ENCODE measurements at regions not wholly inside any gene's neighbourhood (a gene's known extent, or its start where the extent isn't known, plus 50 kb on each side); places are given as distances from the start of the nearest gene placed in this dataset.

DNA sequence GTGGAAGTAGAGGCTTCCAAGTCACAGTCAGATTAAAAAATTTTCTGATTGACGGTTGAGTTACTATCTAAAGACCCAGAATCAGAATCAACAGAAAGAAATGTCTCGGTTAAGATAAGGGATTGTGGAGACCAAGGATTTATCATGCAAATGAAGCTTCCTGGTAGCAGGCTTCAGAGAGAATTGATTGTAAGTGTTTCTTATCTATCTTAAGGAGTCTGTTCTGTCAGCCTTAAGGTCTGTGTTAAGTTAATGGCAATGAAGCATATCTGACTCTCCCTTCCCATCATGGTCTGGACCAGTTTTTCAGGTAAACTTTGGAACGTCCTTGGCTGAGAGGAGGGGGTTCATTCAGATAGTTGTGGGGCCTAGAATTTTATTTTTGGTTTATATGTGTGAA, 780.2 kb downstream of the FAM133A start:
- DNase-seq: no peak
- Histone ChIP-seq H3K9me3 (no peaks in the 10 kb centered on the region), H3K36me3 (no peaks in the 10 kb centered on the region), H3K27ac (no peak overlapping the region), H3K4me3 (replicated peaks in 1 of 3) (no peak overlapping the region), H3K27me3 (no peaks in the 10 kb centered on the region), H3K4me1 (no peaks in the 10 kb centered on the region)
- intact Hi-C loops (cut with DNase I): no loop called here
- TF ChIP-seq POLR2A (IDR thresholded peaks at IDR 0.05): no peak
- TF ChIP-seq, protein P1, sequence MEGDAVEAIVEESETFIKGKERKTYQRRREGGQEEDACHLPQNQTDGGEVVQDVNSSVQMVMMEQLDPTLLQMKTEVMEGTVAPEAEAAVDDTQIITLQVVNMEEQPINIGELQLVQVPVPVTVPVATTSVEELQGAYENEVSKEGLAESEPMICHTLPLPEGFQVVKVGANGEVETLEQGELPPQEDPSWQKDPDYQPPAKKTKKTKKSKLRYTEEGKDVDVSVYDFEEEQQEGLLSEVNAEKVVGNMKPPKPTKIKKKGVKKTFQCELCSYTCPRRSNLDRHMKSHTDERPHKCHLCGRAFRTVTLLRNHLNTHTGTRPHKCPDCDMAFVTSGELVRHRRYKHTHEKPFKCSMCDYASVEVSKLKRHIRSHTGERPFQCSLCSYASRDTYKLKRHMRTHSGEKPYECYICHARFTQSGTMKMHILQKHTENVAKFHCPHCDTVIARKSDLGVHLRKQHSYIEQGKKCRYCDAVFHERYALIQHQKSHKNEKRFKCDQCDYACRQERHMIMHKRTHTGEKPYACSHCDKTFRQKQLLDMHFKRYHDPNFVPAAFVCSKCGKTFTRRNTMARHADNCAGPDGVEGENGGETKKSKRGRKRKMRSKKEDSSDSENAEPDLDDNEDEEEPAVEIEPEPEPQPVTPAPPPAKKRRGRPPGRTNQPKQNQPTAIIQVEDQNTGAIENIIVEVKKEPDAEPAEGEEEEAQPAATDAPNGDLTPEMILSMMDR (IDR thresholded peaks at IDR 0.05): no peak
- 43 to 50% methylated on average over 3 of the region's 3 CpGs for WGBS, 2 donors

DNA sequence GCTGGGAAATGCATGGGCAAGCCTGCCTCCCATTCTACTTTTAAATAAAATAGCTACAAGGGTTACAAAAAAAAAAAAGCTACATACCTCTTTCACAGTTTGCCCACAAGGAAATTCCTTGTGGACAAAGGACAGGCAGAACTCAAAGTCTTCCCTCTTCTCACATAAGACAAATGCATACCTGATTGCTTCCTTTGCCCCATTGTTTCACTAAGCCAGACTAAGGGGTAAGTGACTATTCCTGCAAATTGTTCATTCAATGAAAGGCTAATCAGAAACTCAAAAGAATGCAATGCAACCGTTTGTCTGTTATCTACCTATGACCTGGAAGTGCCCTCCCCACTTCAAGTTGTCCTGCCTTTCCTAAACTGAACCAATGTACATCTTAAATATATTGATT, 780.6 kb downstream of the FAM133A start:
- no peaks in the 10 kb centered on the region for H3K4me1 ChIP-seq
- TF ChIP-seq, protein P1 (IDR thresholded peaks at IDR 0.05): no peak
- no peak for TF ChIP-seq POLR2A (IDR thresholded peaks at IDR 0.05)
- H3K9me3 ChIP-seq: no peaks in the 10 kb centered on the region
- intact Hi-C loops (cut with DNase I): no loop called here
- H3K27ac ChIP-seq: no peak overlapping the region
- H3K36me3 ChIP-seq: no peaks in the 10 kb centered on the region
- DNase-seq: no peak
- 9 to 22% methylated on average over 1 of the region's 1 CpG for WGBS, 2 donors
- H3K4me3 ChIP-seq (replicated peaks in 1 of 3): no peak overlapping the region
- H3K27me3 ChIP-seq: no peaks in the 10 kb centered on the region

DNA sequence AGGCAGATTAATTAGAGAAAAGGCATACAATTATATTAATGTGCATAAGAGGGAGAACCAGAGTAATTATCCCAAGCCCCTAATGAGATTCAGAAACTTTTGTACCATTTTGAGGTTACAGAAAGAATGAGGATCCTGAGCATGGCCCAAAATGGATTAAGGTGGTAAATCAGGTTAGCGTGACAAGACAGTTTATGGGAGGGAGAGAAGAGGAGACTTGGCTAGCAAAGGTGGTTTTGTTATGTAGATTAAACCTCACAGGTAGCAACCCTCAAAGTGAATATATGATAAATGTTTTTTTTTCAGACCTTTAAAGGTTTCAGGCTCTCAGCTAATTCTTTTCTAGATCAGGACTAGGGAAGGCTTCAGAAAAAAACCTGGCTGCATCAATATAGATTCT, 781.8 kb downstream of the FAM133A start:
- intact Hi-C loops (cut with DNase I): no loop called here
- WGBS, 2 donors: 90 to 95% methylated on average over 1 of the region's 1 CpG

DNA sequence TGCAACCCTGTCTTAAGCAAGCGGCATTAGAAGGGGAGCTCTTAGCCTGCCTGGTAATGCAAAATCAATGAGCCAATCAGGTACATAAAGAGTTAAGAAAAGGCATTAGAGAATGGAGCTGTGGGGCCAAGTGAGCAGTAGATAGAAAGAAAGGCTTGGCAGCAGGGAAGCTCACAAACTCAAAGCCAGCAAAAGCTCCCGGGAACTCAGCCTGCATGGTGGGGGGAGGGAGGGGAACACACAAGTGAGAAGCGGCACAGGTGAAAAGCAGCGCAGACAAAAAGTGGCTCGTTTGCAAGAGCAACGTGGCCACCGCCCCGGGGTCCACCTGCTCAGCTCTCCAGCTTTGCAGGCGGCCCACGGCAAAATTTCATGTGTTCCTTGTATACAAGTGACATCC, 818.5 kb downstream of the FAM133A start:
- Histone ChIP-seq H3K4me3 (replicated peaks in 1 of 3) (no peak overlapping the region), H3K9me3 (no peaks in the 10 kb centered on the region), H3K27ac (no peak overlapping the region), H3K4me1 (no peaks in the 10 kb centered on the region), H3K36me3 (no peaks in the 10 kb centered on the region), H3K27me3 (no peaks in the 10 kb centered on the region)
- intact Hi-C loops (cut with DNase I): no loop called here
- WGBS, 2 donors: 17 to 38% methylated on average over 10 of the region's 10 CpGs
- TF ChIP-seq, protein P1 (IDR thresholded peaks at IDR 0.05): no peak
- TF ChIP-seq POLR2A (IDR thresholded peaks at IDR 0.05): no peak
- DNase-seq: no peak

More for the DNA sequence above, 781.8 kb downstream of the FAM133A start:
- Histone ChIP-seq H3K36me3 (no peaks in the 10 kb centered on the region), H3K27ac (no peak overlapping the region), H3K27me3 (no peaks in the 10 kb centered on the region), H3K4me1 (no peaks in the 10 kb centered on the region), H3K4me3 (replicated peaks in 1 of 3) (no peak overlapping the region), H3K9me3 (no peaks in the 10 kb centered on the region)
- no peak for DNase-seq
- TF ChIP-seq, protein P1 (IDR thresholded peaks at IDR 0.05): no peak
- TF ChIP-seq POLR2A (IDR thresholded peaks at IDR 0.05): no peak

DNA sequence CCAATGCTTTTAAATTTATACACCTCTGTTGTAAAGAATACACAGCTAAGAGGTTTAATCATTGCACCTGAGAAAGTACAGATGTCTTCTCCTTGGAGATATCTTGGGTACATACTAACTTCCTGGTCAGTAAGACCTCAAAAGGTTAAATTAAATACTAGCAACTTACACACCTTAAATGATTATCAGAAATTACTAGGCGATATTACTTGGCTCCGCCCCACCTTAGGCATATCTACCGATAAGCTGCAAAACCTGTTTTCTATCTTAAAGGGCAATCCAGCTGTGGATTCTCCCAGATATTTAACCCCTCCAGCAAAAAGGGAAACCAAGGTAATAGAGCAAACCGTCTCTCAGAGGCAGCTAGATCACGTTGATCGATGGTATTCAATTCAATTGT, 819.4 kb downstream of the FAM133A start:
- H3K9me3 ChIP-seq: no peaks in the 10 kb centered on the region
- WGBS, 2 donors: 54 to 68% methylated on average over 6 of the region's 6 CpGs
- no peak overlapping the region for H3K4me3 ChIP-seq (replicated peaks in 1 of 3)
- no peak for DNase-seq
- H3K36me3 ChIP-seq: no peaks in the 10 kb centered on the region
- no peak for TF ChIP-seq POLR2A (IDR thresholded peaks at IDR 0.05)
- TF ChIP-seq, protein P1 (IDR thresholded peaks at IDR 0.05): no peak
- H3K4me1 ChIP-seq: no peaks in the 10 kb centered on the region
- intact Hi-C loops (cut with DNase I): no loop called here
- H3K27ac ChIP-seq: no peak overlapping the region
- H3K27me3 ChIP-seq: no peaks in the 10 kb centered on the region
